Adrenal gland (tissue), 9 donors: ENCODE measurements at regions not wholly inside any gene's neighbourhood (a gene's known extent, or its start where the extent isn't known, plus 50 kb on each side); places are given as distances from the start of the nearest gene placed in this dataset.

ENCODE experiments used
- DNase-seq, 7 donors: peaks; one replicate each; pipeline ENCODE4 v3.0.0-alpha.2; 2019 to 2020
- H3K27ac ChIP-seq, 5 donors: fragments of 200-600 bp; sonication (generic) in 4 of 5; 1 replicate in 3 of 5; 2 replicates in 2 of 5; pipeline versions ENCODE4 v1.5.1 to v1.8.0; 2016 to 2020; ENCODE audit warnings: mild to moderate bottlenecking in 1 of 5
- H3K27me3 ChIP-seq: fragments of 200-600 bp; 2 replicates; pipeline ENCODE4 v1.8.0; 2021
- H3K36me3 ChIP-seq, 2 donors: fragments of 200-600 bp; replicated peaks in 1 of 2; 1 replicate in 1 of 2; 2 replicates in 1 of 2; pipeline versions ENCODE4 v1.5.1 to v1.8.0; 2018 to 2022
- H3K4me1 ChIP-seq, 2 donors: fragments of 200-600 bp; replicated peaks in 1 of 2; 1 replicate in 1 of 2; 2 replicates in 1 of 2; pipeline versions ENCODE4 v1.5.1 to v1.8.0; 2018 to 2021
- H3K4me3 ChIP-seq, 4 donors: fragments of 200-600 bp; sonication (generic) in 3 of 4; one replicate each; pipeline ENCODE4 v1.5.1; 2016 to 2018
- H3K9me3 ChIP-seq, 3 donors: fragments of 200-600 bp; sonication (generic) in 1 of 3; replicated peaks in 1 of 3; 1 replicate in 2 of 3; 2 replicates in 1 of 3; pipeline versions ENCODE4 v1.5.1 to v1.8.0; 2016 to 2021
- CTCF ChIP-seq, 6 experiments: fragments of 450-650 bp in 4 of 6; fragments of 200-600 bp in 2 of 6; sonication (generic) in 1 of 6; IDR thresholded peaks; 1 replicate in 5 of 6; 2 replicates in 1 of 6; pipeline versions ENCODE4 v1.5.1 to v1.8.0; 2016 to 2021; ENCODE audit warnings: antibody characterized with exemption in 6 of 6, mild to moderate bottlenecking in 2 of 6, moderate library complexity in 1 of 6
- POLR2A ChIP-seq, 2 donors: fragments of 450-650 bp; IDR thresholded peaks; one replicate each; pipeline ENCODE4 v1.6.1; 2017; ENCODE audit warnings: antibody characterized with exemption in 2 of 2, mild to moderate bottlenecking in 2 of 2, moderate library complexity in 1 of 2
- WGBS, 4 donors: extraction: QIAGEN DNeasy Blood & Tissue Kit in 2 of 4; methylation state at CpG; one replicate each; pipeline versions ENCODE4 v1.1.5 to v1.1.7; 2013 to 2017; 5-methylcytosine and 5-hydroxymethylcytosine counted together
- intact Hi-C, 2 donors: fragments of 100-400 bp; cut with DNase I; formaldehyde crosslinking; loops; one replicate each; pipeline versions ENCODE4 v1.14.1 to v1.15.0; 2022 to 2023
- donor health status: healthy with polysubstance abuse.
- donor health status: Bipolar disorder and iron deficiency.
- donor health status: DM: yes; HTN: yes; CAD: no.
- donor health status: DM: no; HTN: no; CAD: no.
- donor health status: DM: no; HTN: no; CAD: no.

- H3K36me3 ChIP-seq, result no peaks in the 10 kb centered on the region
- H3K27me3 ChIP-seq, result no peaks in the 10 kb centered on the region
- WGBS, 4 donors, result 78 to 94% (median 81%) methylated on average over 2 of the region's 2 CpGs
- DNase-seq, result no peak
- no peaks in the 10 kb centered on the region for H3K9me3 ChIP-seq
- no peak for TF ChIP-seq POLR2A (IDR thresholded peaks at IDR 0.05)
- TF ChIP-seq CTCF (IDR thresholded peaks at IDR 0.05), result no peak
- no peak overlapping the region for H3K4me3 ChIP-seq
- H3K27ac ChIP-seq, result no peak overlapping the region
- H3K4me1 ChIP-seq, result no peaks in the 10 kb centered on the region
- intact Hi-C loops, result no loop called here
Measured at GRCh38 chr5:117494188-117494587, 919.6 kb upstream of the SEMA6A start.

GRCh38 chr5:117488976-117489500 is 914.4 kb upstream of the SEMA6A start:
- Histone ChIP-seq H3K4me3 (no peak overlapping the region), H3K9me3 (no peaks in the 10 kb centered on the region), H3K36me3 (no peaks in the 10 kb centered on the region), H3K4me1 (no peaks in the 10 kb centered on the region), H3K27ac (no peak overlapping the region), H3K27me3 (no peaks in the 10 kb centered on the region)
- no peak for DNase-seq
- intact Hi-C loops, result no loop called here
- TF ChIP-seq POLR2A (IDR thresholded peaks at IDR 0.05), result no peak
- no peak for TF ChIP-seq CTCF (IDR thresholded peaks at IDR 0.05)
- 54 to 62% (median 55%) methylated on average over 2 of the region's 2 CpGs for WGBS, 4 donors

GRCh38 chr5:117487556-117487955 is 912.9 kb upstream of the SEMA6A start:
- Histone ChIP-seq H3K27ac (no peak overlapping the region), H3K9me3 (no peaks in the 10 kb centered on the region), H3K27me3 (no peaks in the 10 kb centered on the region), H3K36me3 (no peaks in the 10 kb centered on the region), H3K4me1 (no peaks in the 10 kb centered on the region), H3K4me3 (no peak overlapping the region)
- TF ChIP-seq POLR2A (IDR thresholded peaks at IDR 0.05), result no peak
- TF ChIP-seq CTCF (IDR thresholded peaks at IDR 0.05), result no peak
- intact Hi-C loops, result no loop called here
- WGBS, 4 donors, result 85 to 95% (median 87%) methylated on average over 4 of the region's 4 CpGs
- DNase-seq, result no peak

- Histone ChIP-seq H3K27me3 (no peaks in the 10 kb centered on the region), H3K36me3 (no peaks in the 10 kb centered on the region), H3K27ac (no peak overlapping the region), H3K9me3 (no peaks in the 10 kb centered on the region), H3K4me1 (no peaks in the 10 kb centered on the region), H3K4me3 (no peak overlapping the region)
- intact Hi-C loops, result no loop called here
- DNase-seq, result no peak
- TF ChIP-seq POLR2A (IDR thresholded peaks at IDR 0.05) (no peak), CTCF (IDR thresholded peaks at IDR 0.05) (no peak)
Measured at GRCh38 chr5:117486879-117487391, 912.3 kb upstream of the SEMA6A start.
